Activated T-helper 1 cell treated with anti-CD3 and anti-CD28 coated beads, Interleukin-12 subunit alpha, Interleukin-12 subunit beta, Interleukin-2, Interleukin-4 antibody, amounts not matched to agents 30 ng/mL and 10 ng/mL and 1 ng/mL, durations not matched to agents 14 hours and 24 hours and 36 hours (primary cell): ENCODE measurements at regions not wholly inside any gene's neighbourhood (a gene's known extent, or its start where the extent isn't known, plus 50 kb on each side); places are given as distances from the start of the nearest gene placed in this dataset.
"Not testable (repeated sequence)": the region's sequence is repeated elsewhere in the genome, so short reads cannot be mapped to it uniquely, and the experiment has no call there.

Experiments
- DNase-seq: peaks from one replicate; pipeline ENCODE4 v3.0.0; 2021; ENCODE audit warnings: low spot score
- H3K27ac Mint-ChIP-seq: one replicate; pipeline ENCODE4 v1.8.0; 2021; ENCODE audit warnings: mild to moderate bottlenecking, mixed read lengths
- H3K27me3 Mint-ChIP-seq: one replicate; pipeline ENCODE4 v1.8.0; 2022; ENCODE audit warnings: mild to moderate bottlenecking, moderate library complexity, mixed read lengths; ENCODE audit not compliant: insufficient read depth
- H3K36me3 Mint-ChIP-seq: one replicate; pipeline ENCODE4 v1.8.0; 2021; ENCODE audit warnings: low read depth, mixed read lengths
- H3K4me1 Mint-ChIP-seq: one replicate; pipeline ENCODE4 v1.8.0; 2021; ENCODE audit warnings: low read depth, mixed read lengths
- H3K4me3 Mint-ChIP-seq: one replicate; pipeline ENCODE4 v1.8.0; 2021; ENCODE audit warnings: mild to moderate bottlenecking, moderate library complexity, mixed read lengths
- H3K9me3 Mint-ChIP-seq: one replicate; pipeline ENCODE4 v1.8.0; 2021; ENCODE audit warnings: mixed read lengths
- intact Hi-C: fragments of 100-400 bp; cut with micrococcal nuclease; formaldehyde crosslinking; loops from one replicate; pipeline ENCODE4 v1.15.1; 2024

DNA sequence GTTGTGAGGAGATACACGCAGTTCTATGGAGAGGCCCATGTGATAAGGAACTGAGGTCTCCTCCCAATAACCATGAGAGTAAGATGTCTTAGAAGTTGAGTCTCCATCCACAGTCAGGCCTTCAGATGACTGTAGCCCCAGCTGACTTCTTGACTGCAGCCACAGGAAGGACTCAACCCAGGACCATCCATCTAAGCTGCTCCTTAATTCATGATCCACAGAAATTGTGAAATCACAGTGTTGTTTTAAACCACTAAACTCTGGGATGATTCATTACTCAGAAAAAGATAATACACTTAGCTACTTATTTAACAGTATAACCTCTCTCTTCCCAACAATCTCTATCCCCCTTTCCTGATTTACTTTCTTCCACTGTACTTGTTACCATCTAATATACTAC lies 173.3 kb downstream of the ALDH1A2 start:
- peaks cover 16% of the 10 kb centered on the region for H3K27me3 Mint-ChIP-seq
- intact Hi-C loops = no loop called here
- DNase-seq = no peak
- H3K4me3 Mint-ChIP-seq = no peak overlapping the region
- no peaks in the 10 kb centered on the region for H3K36me3 Mint-ChIP-seq
- no peaks in the 10 kb centered on the region for H3K9me3 Mint-ChIP-seq
- no peak overlapping the region for H3K27ac Mint-ChIP-seq
- H3K4me1 Mint-ChIP-seq = no peaks in the 10 kb centered on the region

DNA sequence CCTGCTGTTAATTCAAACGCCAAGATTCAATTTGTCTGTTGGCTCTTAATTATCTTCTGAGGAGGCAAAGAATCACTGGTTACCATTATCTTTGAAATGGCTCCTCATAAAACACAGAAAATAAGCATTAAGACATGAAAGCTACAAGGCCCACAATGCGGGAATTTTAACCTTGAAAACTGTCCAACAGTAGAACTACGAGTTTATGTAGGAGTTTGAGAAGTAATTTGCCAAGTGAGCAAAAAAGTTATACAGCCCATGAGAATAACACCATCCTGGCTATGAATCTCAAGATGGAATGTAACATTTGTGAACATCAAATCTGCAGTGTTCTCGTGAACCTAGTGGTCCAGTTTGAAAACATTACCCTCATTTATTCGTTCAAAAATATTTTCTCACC lies 172.5 kb downstream of the ALDH1A2 start:
- Mint-ChIP-seq H3K4me1 (no peaks in the 10 kb centered on the region), H3K4me3 (no peak overlapping the region), H3K27ac (no peak overlapping the region), H3K36me3 (no peaks in the 10 kb centered on the region), H3K9me3 (no peaks in the 10 kb centered on the region), H3K27me3 (peaks cover 16% of the 10 kb centered on the region)
- no peak for DNase-seq
- intact Hi-C loops = no loop called here

- Mint-ChIP-seq H3K4me1 (no peaks in the 10 kb centered on the region), H3K4me3 (no peak overlapping the region), H3K27me3 (peaks cover 21% of the 10 kb centered on the region), H3K9me3 (no peaks in the 10 kb centered on the region), H3K36me3 (no peaks in the 10 kb centered on the region), H3K27ac (no peak overlapping the region)
- DNase-seq = no peak
- intact Hi-C loops = no loop called here
Observed at GRCh38 chr15:57895291-57895690, 170.2 kb downstream of the ALDH1A2 start.

DNA sequence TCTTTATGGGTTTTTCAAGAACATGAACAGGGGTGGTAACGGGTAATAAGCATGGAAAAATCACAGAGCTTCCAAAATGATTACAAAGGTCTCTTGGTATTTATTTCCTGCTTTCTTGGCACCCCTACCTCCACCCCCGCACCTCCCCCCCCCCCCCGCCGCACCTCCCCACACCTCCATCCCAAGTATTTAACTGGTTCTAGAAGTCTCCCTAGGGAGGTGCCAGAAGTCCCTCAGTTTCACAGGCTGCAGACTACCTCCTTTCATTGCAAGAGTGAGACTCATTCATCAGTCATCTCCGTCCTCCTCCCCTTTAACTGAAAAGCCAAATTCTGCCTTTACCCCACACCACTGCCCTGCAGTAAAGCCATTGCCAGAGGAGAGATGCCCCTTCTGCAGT lies 169.4 kb downstream of the ALDH1A2 start:
- no peak overlapping the region for H3K27ac Mint-ChIP-seq
- peaks cover 20% of the 10 kb centered on the region for H3K27me3 Mint-ChIP-seq
- H3K9me3 Mint-ChIP-seq = no peaks in the 10 kb centered on the region
- intact Hi-C loops = no loop called here
- no peaks in the 10 kb centered on the region for H3K4me1 Mint-ChIP-seq
- H3K4me3 Mint-ChIP-seq = no peak overlapping the region
- DNase-seq = no peak
- H3K36me3 Mint-ChIP-seq = no peaks in the 10 kb centered on the region

DNA sequence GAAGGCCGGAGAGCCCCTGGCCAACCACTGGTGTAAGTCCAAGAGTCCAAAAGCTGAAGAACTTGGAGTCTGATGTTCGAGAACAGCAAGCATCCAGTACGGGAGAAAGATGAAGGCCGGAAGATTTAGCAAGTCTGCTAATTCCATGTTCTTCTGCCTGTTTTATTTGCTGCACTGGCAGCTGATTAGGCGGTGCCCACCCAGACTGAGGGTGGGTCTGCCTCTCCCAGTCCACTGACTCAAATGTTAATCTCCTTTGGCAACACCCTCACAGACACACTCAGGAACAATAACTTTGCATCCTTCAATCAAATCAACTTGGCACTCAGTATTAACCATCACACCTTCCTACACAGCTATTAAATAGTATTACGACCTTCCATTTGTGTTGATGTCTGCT lies 168.6 kb downstream of the ALDH1A2 start:
- H3K27ac Mint-ChIP-seq, H3K9me3 Mint-ChIP-seq, H3K4me1 Mint-ChIP-seq, H3K4me3 Mint-ChIP-seq, DNase-seq, H3K36me3 Mint-ChIP-seq, intact Hi-C loops: not testable (repeated sequence)
- peaks cover 23% of the 10 kb centered on the region for H3K27me3 Mint-ChIP-seq

DNA sequence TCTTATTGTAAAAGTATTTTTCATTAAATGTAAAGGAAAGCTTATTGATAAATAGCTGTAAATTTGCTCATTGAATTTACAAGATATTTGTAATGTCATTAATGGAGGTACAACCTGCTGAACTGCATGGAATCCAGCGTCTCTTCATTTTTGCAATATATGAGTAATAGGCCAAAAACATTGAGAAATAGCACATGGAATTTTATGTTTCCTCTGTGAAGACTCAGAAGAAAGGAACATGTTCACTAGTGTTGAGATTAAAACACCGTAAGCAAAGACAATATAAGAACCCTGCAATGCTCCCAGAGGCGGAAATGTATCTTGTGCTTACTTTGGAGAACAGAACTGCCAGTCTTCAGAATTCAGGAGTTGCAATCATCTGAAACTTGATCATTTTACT lies 167.6 kb downstream of the ALDH1A2 start:
- Mint-ChIP-seq H3K27me3 (peaks cover 23% of the 10 kb centered on the region), H3K36me3 (no peaks in the 10 kb centered on the region), H3K4me3 (no peak overlapping the region), H3K9me3 (no peaks in the 10 kb centered on the region), H3K4me1 (no peaks in the 10 kb centered on the region), H3K27ac (no peak overlapping the region)
- no peak for DNase-seq
- intact Hi-C loops = no loop called here

DNA sequence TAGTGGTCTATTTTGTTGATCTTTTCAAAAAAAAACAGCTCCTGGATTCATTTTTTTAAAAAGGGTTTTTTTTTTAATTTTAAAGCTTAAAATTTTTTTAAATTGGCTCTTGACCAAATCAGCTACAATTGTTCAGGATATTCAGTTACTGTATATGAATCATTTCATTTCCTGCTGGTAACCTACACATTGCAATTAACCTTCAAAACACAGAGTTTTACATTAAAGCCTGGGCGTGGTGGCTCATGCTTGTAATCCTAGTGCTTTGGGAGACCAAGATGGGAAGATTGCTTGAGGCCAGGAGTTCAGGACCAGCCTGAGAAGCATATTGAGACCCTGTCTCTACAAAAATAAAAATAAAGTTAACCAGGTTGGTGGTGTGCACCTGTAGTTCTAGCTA lies 163.4 kb downstream of the ALDH1A2 start:
- no peak for DNase-seq
- no peaks in the 10 kb centered on the region for H3K4me1 Mint-ChIP-seq
- no peaks in the 10 kb centered on the region for H3K9me3 Mint-ChIP-seq
- no peaks in the 10 kb centered on the region for H3K36me3 Mint-ChIP-seq
- intact Hi-C loops = no loop called here
- peaks cover 13% of the 10 kb centered on the region for H3K27me3 Mint-ChIP-seq
- H3K4me3 Mint-ChIP-seq = no peak overlapping the region
- no peak overlapping the region for H3K27ac Mint-ChIP-seq
